Liver (tissue), 3 donors: ENCODE measurements at regions not wholly inside any gene's neighbourhood (a gene's known extent, or its start where the extent isn't known, plus 50 kb on each side); places are given as distances from the start of the nearest gene placed in this dataset.

Source experiments
- RAD21 ChIP-seq, 2 donors: IDR thresholded peaks; 2 replicates each; pipeline ENCODE4 v1.6.1; 2016; ENCODE audit warnings: antibody characterized with exemption in 2 of 2, mild to moderate bottlenecking in 2 of 2
- TAF1 ChIP-seq: conservative IDR thresholded peaks from 2 replicates; pipeline ENCODE4 v1.6.1; 2016; ENCODE audit warnings: antibody characterized with exemption, mild to moderate bottlenecking
- TF ChIP-seq, protein P1 (sequence below): fragments of 150-350 bp; IDR thresholded peaks from 2 replicates; pipeline ENCODE4 v1.5.1; 2017; ENCODE audit warnings: improper control_type of control experiment, low read depth, low read length; ENCODE audit not compliant: missing input control
- TF ChIP-seq, protein P2 (sequence below): IDR thresholded peaks from 2 replicates; pipeline ENCODE4 v1.6.1; 2016; ENCODE audit warnings: antibody characterized with exemption
- donor health status: healthy.
- donor health status: healthy.

DNA sequence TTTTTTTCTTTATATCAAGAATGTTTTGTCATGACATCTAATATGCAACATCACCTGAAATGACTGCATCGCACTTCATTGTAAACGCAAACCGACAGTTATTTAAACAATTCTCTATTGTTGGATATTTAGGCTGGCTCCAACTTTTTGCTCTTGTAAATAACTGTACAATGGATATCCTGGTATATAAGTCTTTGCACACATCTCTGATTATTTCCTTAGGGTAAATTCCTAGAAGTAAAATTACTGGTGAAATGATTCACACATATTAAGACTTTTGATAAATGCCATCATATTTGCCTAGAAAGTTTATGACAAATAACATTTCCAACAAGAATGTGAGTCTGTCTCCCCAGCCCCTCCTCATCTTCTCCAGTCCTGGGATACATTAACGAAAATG is 154.7 kb downstream of the TFAP2C start:
- TF ChIP-seq, protein P1, sequence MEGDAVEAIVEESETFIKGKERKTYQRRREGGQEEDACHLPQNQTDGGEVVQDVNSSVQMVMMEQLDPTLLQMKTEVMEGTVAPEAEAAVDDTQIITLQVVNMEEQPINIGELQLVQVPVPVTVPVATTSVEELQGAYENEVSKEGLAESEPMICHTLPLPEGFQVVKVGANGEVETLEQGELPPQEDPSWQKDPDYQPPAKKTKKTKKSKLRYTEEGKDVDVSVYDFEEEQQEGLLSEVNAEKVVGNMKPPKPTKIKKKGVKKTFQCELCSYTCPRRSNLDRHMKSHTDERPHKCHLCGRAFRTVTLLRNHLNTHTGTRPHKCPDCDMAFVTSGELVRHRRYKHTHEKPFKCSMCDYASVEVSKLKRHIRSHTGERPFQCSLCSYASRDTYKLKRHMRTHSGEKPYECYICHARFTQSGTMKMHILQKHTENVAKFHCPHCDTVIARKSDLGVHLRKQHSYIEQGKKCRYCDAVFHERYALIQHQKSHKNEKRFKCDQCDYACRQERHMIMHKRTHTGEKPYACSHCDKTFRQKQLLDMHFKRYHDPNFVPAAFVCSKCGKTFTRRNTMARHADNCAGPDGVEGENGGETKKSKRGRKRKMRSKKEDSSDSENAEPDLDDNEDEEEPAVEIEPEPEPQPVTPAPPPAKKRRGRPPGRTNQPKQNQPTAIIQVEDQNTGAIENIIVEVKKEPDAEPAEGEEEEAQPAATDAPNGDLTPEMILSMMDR: no peak
- TF ChIP-seq TAF1 (no peak), RAD21 (IDR thresholded peaks at IDR 0.05) (no peak)
- TF ChIP-seq, protein P2, sequence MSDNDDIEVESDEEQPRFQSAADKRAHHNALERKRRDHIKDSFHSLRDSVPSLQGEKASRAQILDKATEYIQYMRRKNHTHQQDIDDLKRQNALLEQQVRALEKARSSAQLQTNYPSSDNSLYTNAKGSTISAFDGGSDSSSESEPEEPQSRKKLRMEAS: no peak
